ENCODE measurements at regions not wholly inside any gene's neighbourhood (a gene's known extent, or its start where the extent isn't known, plus 50 kb on each side); places are given as distances from the start of the nearest gene placed in this dataset.

DNA sequence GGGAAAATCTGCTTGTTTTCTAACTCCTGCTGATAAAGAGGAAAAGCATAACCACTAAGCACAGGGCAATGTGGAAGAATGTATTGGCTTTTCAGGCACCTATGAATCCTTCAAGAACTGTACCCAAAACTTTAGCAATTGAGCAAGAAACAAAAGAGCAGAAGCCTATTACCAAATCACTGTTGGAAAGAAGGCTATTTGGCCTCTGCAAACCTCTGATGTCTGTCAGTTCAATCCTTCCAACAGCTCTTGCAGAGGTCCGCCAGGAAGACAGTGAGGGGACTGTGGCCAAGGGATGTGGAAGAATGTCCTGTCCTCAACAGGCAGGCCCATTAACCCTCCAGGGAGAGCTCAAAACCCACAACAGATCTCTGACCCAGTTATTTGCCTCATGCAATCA, 328.6 kb downstream of the ENC1 start:
- TF ChIP-seq, protein P1, sequence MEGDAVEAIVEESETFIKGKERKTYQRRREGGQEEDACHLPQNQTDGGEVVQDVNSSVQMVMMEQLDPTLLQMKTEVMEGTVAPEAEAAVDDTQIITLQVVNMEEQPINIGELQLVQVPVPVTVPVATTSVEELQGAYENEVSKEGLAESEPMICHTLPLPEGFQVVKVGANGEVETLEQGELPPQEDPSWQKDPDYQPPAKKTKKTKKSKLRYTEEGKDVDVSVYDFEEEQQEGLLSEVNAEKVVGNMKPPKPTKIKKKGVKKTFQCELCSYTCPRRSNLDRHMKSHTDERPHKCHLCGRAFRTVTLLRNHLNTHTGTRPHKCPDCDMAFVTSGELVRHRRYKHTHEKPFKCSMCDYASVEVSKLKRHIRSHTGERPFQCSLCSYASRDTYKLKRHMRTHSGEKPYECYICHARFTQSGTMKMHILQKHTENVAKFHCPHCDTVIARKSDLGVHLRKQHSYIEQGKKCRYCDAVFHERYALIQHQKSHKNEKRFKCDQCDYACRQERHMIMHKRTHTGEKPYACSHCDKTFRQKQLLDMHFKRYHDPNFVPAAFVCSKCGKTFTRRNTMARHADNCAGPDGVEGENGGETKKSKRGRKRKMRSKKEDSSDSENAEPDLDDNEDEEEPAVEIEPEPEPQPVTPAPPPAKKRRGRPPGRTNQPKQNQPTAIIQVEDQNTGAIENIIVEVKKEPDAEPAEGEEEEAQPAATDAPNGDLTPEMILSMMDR (IDR thresholded peaks at IDR 0.05): no peak
- TF ChIP-seq EZH2phosphoT487 (IDR thresholded peaks at IDR 0.05): no peak
